ENCODE measurements at regions not wholly inside any gene's neighbourhood (a gene's known extent, or its start where the extent isn't known, plus 50 kb on each side); places are given as distances from the start of the nearest gene placed in this dataset.

GRCh38 chr20:41900201-41900691 lies 282.1 kb upstream of the CHD6 start:
- no peak for TF ChIP-seq CTCF (conservative IDR thresholded peaks at IDR 0.05; ENCODE audit: low read depth in 2 of 2)
- TF ChIP-seq EZH2phosphoT487 (IDR thresholded peaks at IDR 0.05; ENCODE audit: unreplicated experiment), result no peak
- no peak for TF ChIP-seq EZH2 (IDR thresholded peaks at IDR 0.05; ENCODE audit: low read depth, unreplicated experiment)
- no peak for TF ChIP-seq REST (IDR thresholded peaks at IDR 0.05; ENCODE audit: unreplicated experiment)
- no peak for TF ChIP-seq POLR2AphosphoS5 (IDR thresholded peaks at IDR 0.05; ENCODE audit: low read depth)
- TF ChIP-seq JUNB (IDR thresholded peaks at IDR 0.05; ENCODE audit: unreplicated experiment), result no peak
- no peak for TF ChIP-seq STAT1 (IDR thresholded peaks at IDR 0.05; ENCODE audit: unreplicated experiment)
- TF ChIP-seq CREB1 (CRISPR knock-in tag; IDR thresholded peaks at IDR 0.05; ENCODE audit: low read depth), result no peak
- no peak for TF ChIP-seq NANOG (IDR thresholded peaks at IDR 0.05; ENCODE audit: borderline replicate concordance)
- TF ChIP-seq ETS1 (IDR thresholded peaks at IDR 0.05), result no peak
- no peak for TF ChIP-seq ZNF331 (CRISPR knock-in tag; IDR thresholded peaks at IDR 0.05; ENCODE audit: low read depth)
- no peak for TF ChIP-seq ZNF114 (CRISPR knock-in tag; IDR thresholded peaks at IDR 0.05)
- no peak for TF ChIP-seq ZNF462 (CRISPR knock-in tag; IDR thresholded peaks at IDR 0.05)
